Ishikawa (cell line): ENCODE measurements at regions not wholly inside any gene's neighbourhood (a gene's known extent, or its start where the extent isn't known, plus 50 kb on each side); places are given as distances from the start of the nearest gene placed in this dataset.

Experiments used
- CEBPB ChIP-seq: IDR thresholded peaks from 2 replicates; pipeline ENCODE4 v1.6.1; 2012
- CREB1 ChIP-seq: IDR thresholded peaks from 2 replicates; pipeline ENCODE4 v1.6.1; 2012; ENCODE audit warnings: low read depth
- EGR1 ChIP-seq: IDR thresholded peaks from 2 replicates; pipeline ENCODE4 v1.6.1; 2012
- EP300 ChIP-seq: IDR thresholded peaks from 2 replicates; pipeline ENCODE4 v1.6.1; 2012; ENCODE audit warnings: borderline replicate concordance
- FOXM1 ChIP-seq: IDR thresholded peaks from 2 replicates; pipeline ENCODE4 v1.6.1; 2012; ENCODE audit warnings: low read depth, borderline replicate concordance
- MAX ChIP-seq: IDR thresholded peaks from 2 replicates; pipeline ENCODE4 v1.6.1; 2012
- NFIC ChIP-seq: IDR thresholded peaks from 2 replicates; pipeline ENCODE4 v1.6.1; 2012
- RAD21 ChIP-seq: IDR thresholded peaks from 2 replicates; pipeline ENCODE4 v1.6.1; 2012; ENCODE audit warnings: low read depth
- REST ChIP-seq: IDR thresholded peaks from 2 replicates; pipeline ENCODE4 v1.6.1; 2012; ENCODE audit warnings: low read depth, mild to moderate bottlenecking
- TAF1 ChIP-seq: IDR thresholded peaks from 2 replicates; pipeline ENCODE4 v1.6.1; 2012; ENCODE audit warnings: low read depth, mild to moderate bottlenecking
- TCF12 ChIP-seq: IDR thresholded peaks from 2 replicates; pipeline ENCODE4 v1.6.1; 2012; ENCODE audit warnings: low read depth
- TEAD4 ChIP-seq: IDR thresholded peaks from 2 replicates; pipeline ENCODE4 v1.6.1; 2012
- USF1 ChIP-seq: IDR thresholded peaks from 2 replicates; pipeline ENCODE4 v1.6.1; 2012
- YY1 ChIP-seq: IDR thresholded peaks from 2 replicates; pipeline ENCODE4 v1.6.1; 2012; ENCODE audit warnings: low read depth
- ZBTB7A ChIP-seq: IDR thresholded peaks from 2 replicates; pipeline ENCODE4 v1.6.1; 2012; ENCODE audit warnings: low read depth

DNA sequence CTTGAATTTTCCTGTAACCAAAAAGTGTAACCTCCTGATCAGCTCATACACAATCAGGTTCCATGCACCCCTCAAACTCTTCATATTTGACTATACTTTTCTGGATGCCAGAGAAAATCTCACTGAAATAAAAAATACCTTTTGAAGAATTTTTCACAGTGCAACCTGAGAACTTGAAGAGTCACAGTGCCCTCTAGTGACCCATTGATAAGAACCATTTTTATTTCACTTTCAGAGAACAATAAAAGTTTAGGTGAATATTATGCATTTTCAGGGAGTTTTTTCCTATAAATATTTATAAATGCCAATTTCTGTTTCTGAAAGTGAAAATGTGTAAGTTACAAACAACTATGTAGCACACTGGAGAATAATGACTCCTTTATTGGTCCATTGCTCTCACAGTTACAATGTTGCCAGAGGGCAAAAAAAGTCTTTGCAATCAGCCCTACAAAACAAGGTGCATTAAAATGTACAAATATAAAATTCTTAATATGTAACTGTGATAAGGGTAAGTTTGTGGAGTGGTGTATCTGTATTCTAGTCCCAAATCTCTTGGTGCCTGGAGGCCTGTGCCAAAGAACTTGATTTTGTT, 153.6 kb upstream of the INTU start:
- no peak for TF ChIP-seq TAF1
- TF ChIP-seq RAD21 = peak; percentile 70

GRCh38 chr4:127482049-127482448, 150.7 kb upstream of the INTU start:
- TF ChIP-seq USF1 = no peak
- no peak for TF ChIP-seq CREB1
- no peak for TF ChIP-seq REST
- TF ChIP-seq EP300 = no peak
- TF ChIP-seq NFIC = no peak
- no peak for TF ChIP-seq MAX
- TF ChIP-seq YY1 = no peak
- no peak for TF ChIP-seq TAF1
- no peak for TF ChIP-seq EGR1
- no peak for TF ChIP-seq RAD21
- no peak for TF ChIP-seq TEAD4
- TF ChIP-seq TCF12 = no peak
- no peak for TF ChIP-seq CEBPB
- no peak for TF ChIP-seq FOXM1
- no peak for TF ChIP-seq ZBTB7A

- TF ChIP-seq REST (no peak), TAF1 (no peak), NFIC (no peak), YY1 (no peak)
These were observed 148.6 kb upstream of the INTU start for GRCh38 chr4:127484117-127484516.

- TF ChIP-seq YY1 (no peak), EP300 (no peak), TEAD4 (no peak), TAF1 (no peak), CREB1 (no peak), RAD21 (no peak), NFIC (no peak), FOXM1 (no peak), MAX (no peak), REST (no peak), EGR1 (no peak), TCF12 (no peak)
These were observed 146.5 kb upstream of the INTU start for GRCh38 chr4:127486248-127486647.

DNA sequence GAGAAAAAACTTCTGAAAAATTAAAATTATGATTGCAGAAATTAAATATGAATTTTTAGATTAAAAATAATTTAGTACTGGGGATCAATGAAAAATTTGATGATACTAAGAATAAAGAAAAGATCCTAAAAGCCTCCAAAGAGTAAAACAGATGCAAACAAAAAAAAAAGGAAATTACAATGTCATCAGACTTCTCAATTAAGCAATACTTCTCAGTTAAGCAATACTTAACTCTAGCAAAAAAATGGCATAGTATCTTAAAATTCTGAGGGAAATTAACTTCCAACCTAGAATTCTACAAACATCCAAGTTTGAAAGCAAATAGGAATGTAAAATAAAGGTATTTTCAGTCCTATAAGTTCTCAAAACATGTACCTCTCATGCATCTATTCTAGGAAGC, 141.2 kb upstream of the INTU start:
- TF ChIP-seq FOXM1 (no peak), CEBPB (no peak), TAF1 (no peak), ZBTB7A (no peak), REST (no peak), CREB1 (no peak), USF1 (no peak), EGR1 (no peak)
